Chondrocyte (in vitro differentiated cells): ENCODE measurements at regions not wholly inside any gene's neighbourhood (a gene's known extent, or its start where the extent isn't known, plus 50 kb on each side); places are given as distances from the start of the nearest gene placed in this dataset.
"Not testable (repeated sequence)": the region's sequence is repeated elsewhere in the genome, so short reads cannot be mapped to it uniquely, and the experiment has no call there.

Experiments
- DNase-seq: peaks from one replicate; pipeline ENCODE4 v3.0.0; 2021; ENCODE audit warnings: mixed read lengths, low spot score
- H3K27ac Mint-ChIP-seq: one replicate; pipeline ENCODE4 v1.8.0; 2021; ENCODE audit warnings: mild to moderate bottlenecking, moderate library complexity, mixed read lengths; ENCODE audit not compliant: unreplicated experiment
- H3K27me3 Mint-ChIP-seq: 2 replicates; pipeline ENCODE4 v1.8.0; 2021; ENCODE audit warnings: low read depth, mixed read lengths
- H3K36me3 Mint-ChIP-seq: 2 replicates; pipeline ENCODE4 v1.8.0; 2021; ENCODE audit warnings: low read depth, mixed read lengths
- H3K4me1 Mint-ChIP-seq: 2 replicates; pipeline ENCODE4 v1.8.0; 2021; ENCODE audit warnings: low read depth, mild to moderate bottlenecking, mixed read lengths
- H3K4me3 Mint-ChIP-seq: one replicate; pipeline ENCODE4 v1.8.0; 2021; ENCODE audit warnings: mild to moderate bottlenecking, moderate library complexity, mixed read lengths; ENCODE audit not compliant: unreplicated experiment
- H3K9me3 Mint-ChIP-seq: 2 replicates; pipeline ENCODE4 v1.8.0; 2021; ENCODE audit warnings: low read depth, mixed read lengths
- TF ChIP-seq, protein P1 (sequence below): fragments of 200-600 bp; sonication (generic); IDR thresholded peaks from 2 replicates; pipeline ENCODE4 v1.5.0; 2021; ENCODE audit warnings: antibody characterized with exemption, mild to moderate bottlenecking, moderate library complexity

DNA sequence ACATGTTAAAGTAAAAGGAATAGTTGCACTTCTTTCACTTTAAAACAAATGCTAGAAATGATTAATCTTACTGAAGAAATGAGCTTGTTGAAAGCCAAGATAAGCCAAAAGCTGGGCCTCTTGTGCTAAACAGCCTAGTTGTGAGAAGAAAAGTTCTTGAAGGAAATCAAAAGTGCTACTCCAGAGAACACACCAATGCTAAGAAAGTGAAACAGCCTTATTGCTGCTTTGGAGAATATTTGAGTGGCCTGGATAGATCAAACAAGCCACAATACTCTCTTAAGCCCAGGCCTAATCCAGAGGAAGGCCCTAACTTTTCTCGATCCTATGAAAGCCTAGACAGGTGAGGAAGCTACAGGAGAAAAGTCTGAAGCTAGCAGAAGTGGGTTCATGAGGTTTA lies 967.9 kb upstream of the INTU start:
- Mint-ChIP-seq H3K9me3 (peaks cover 2% of the 10 kb centered on the region), H3K27me3 (no peaks in the 10 kb centered on the region), H3K36me3 (no peaks in the 10 kb centered on the region), H3K4me3 (no peak overlapping the region), H3K4me1 (no peaks in the 10 kb centered on the region), H3K27ac (no peak overlapping the region)
- TF ChIP-seq, protein P1, sequence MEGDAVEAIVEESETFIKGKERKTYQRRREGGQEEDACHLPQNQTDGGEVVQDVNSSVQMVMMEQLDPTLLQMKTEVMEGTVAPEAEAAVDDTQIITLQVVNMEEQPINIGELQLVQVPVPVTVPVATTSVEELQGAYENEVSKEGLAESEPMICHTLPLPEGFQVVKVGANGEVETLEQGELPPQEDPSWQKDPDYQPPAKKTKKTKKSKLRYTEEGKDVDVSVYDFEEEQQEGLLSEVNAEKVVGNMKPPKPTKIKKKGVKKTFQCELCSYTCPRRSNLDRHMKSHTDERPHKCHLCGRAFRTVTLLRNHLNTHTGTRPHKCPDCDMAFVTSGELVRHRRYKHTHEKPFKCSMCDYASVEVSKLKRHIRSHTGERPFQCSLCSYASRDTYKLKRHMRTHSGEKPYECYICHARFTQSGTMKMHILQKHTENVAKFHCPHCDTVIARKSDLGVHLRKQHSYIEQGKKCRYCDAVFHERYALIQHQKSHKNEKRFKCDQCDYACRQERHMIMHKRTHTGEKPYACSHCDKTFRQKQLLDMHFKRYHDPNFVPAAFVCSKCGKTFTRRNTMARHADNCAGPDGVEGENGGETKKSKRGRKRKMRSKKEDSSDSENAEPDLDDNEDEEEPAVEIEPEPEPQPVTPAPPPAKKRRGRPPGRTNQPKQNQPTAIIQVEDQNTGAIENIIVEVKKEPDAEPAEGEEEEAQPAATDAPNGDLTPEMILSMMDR = no peak
- DNase-seq = no peak

DNA sequence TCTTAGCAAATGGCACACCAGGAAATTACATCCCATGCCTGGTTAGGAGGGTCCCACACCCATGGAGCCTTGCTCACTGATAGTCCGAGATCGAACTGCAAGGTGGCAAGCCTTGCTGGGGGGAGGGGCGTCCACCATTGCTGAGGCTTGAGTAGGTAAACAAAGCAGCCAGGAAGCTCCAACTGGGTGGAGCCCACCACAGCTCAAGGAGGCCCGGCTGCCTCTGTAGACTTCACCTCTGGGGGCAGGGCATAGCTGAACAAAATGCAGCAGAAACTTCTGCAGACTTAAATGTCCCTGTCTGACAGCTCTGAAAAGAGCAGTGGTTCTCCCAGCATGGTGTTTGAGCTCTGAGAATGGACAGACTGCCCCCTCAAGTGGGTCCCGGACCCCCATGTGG lies 962.7 kb upstream of the INTU start:
- H3K27ac Mint-ChIP-seq, H3K36me3 Mint-ChIP-seq, H3K4me3 Mint-ChIP-seq, H3K4me1 Mint-ChIP-seq, H3K27me3 Mint-ChIP-seq, H3K9me3 Mint-ChIP-seq: not testable (repeated sequence)
- DNase-seq = peak; percentile 41

DNA sequence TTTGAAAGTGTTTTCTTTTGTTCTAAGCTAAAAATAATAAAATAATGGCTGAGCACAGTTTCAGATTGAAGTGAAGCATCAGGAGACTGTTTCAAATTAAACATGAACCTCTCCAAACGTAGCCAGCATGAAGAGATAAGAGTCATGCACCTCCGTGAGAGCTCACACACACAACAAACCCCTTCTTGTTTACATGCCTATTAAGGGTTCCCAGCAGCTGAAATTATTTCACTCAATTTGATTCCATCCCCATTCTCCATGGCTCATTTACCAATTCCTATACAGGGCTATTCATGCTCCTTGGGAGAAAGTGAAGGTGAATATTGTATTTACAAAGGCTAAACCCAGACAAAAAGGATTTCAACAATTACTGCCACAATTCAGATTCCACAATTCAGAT lies 954.1 kb upstream of the INTU start:
- no peak overlapping the region for H3K27ac Mint-ChIP-seq
- peaks cover 14% of the 10 kb centered on the region for H3K4me1 Mint-ChIP-seq
- TF ChIP-seq, protein P1 = no peak
- H3K27me3 Mint-ChIP-seq = no peaks in the 10 kb centered on the region
- DNase-seq = no peak
- H3K9me3 Mint-ChIP-seq = no peaks in the 10 kb centered on the region
- peaks cover 1% of the 10 kb centered on the region for H3K36me3 Mint-ChIP-seq
- H3K4me3 Mint-ChIP-seq = no peak overlapping the region

DNA sequence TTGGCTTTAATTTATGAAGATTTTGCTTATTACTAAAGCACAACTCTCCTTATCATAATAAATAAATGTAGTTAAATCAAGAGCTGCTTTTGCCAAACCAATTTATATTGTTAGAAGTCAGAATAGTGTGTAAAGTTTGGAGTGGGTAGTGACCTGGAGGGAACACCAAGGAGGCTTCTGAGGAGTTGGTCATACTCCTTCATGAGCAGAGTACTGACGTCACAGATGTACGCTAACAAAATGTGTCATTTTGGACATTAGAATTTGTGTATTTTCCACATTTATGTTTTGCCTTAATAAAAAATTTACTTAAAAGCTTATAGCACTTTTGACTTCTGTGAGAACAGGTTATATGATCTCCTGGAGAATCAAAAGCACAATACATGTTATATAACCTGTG lies 953.5 kb upstream of the INTU start:
- no peak overlapping the region for H3K27ac Mint-ChIP-seq
- DNase-seq = no peak
- H3K4me3 Mint-ChIP-seq = no peak overlapping the region
- no peaks in the 10 kb centered on the region for H3K36me3 Mint-ChIP-seq
- peaks cover 14% of the 10 kb centered on the region for H3K4me1 Mint-ChIP-seq
- TF ChIP-seq, protein P1 = no peak
- H3K27me3 Mint-ChIP-seq = no peaks in the 10 kb centered on the region
- no peaks in the 10 kb centered on the region for H3K9me3 Mint-ChIP-seq

DNA sequence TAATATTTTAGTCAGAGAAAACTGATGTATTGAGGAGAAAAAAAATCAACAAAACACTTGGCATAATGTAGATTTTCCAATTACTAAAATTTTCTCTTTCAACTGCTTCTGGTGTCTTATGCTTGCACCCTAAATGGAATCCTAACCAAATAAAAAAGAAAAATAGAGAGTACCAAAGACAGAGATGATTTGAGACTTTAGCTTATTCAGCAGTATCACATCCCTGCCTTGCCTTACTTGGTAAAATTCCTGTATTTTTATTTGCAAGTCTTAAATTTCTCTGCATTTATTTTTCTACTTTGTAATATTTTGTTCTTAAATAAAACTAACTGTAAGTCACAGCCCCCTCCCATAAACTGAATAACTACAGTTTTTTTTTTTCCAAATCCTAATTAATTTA lies 950.5 kb upstream of the INTU start:
- peaks cover 8% of the 10 kb centered on the region for H3K4me1 Mint-ChIP-seq
- no peaks in the 10 kb centered on the region for H3K36me3 Mint-ChIP-seq
- TF ChIP-seq, protein P1 = no peak
- no peak overlapping the region for H3K4me3 Mint-ChIP-seq
- no peaks in the 10 kb centered on the region for H3K9me3 Mint-ChIP-seq
- no peak overlapping the region for H3K27ac Mint-ChIP-seq
- no peak for DNase-seq
- no peaks in the 10 kb centered on the region for H3K27me3 Mint-ChIP-seq

DNA sequence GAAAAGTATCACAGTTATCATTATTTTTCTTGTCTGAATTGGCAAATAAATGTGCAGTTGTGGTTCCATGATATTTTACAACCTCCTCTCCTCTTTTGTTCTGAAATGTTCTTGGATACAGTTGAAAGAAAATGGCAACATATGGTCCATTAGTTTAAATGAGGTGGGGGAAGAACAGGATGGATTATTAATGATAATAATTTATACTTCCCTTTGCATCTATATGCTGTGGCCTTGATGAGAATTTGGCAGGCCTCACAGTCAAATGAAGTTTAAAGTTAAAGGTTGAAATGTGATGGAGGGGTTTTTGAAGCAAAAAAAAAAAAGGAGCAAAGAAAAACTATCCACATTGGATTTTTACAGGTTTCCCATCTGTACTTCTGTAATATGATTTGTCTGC lies 946.3 kb upstream of the INTU start:
- no peaks in the 10 kb centered on the region for H3K9me3 Mint-ChIP-seq
- no peaks in the 10 kb centered on the region for H3K36me3 Mint-ChIP-seq
- no peaks in the 10 kb centered on the region for H3K4me1 Mint-ChIP-seq
- no peaks in the 10 kb centered on the region for H3K27me3 Mint-ChIP-seq
- DNase-seq = no peak
- no peak overlapping the region for H3K27ac Mint-ChIP-seq
- no peak overlapping the region for H3K4me3 Mint-ChIP-seq
- TF ChIP-seq, protein P1 = no peak
